Smooth muscle cell (in vitro differentiated cells): ENCODE measurements at regions not wholly inside any gene's neighbourhood (a gene's known extent, or its start where the extent isn't known, plus 50 kb on each side); places are given as distances from the start of the nearest gene placed in this dataset.

ENCODE experiments used
- DNase-seq: peaks from one replicate; lab custom pipeline; 2025; ENCODE audit not compliant: unreplicated experiment; lab: John Stamatoyannopoulos, UW
- H2AFZ ChIP-seq: fragments of 200-600 bp; sonication (generic); 2 replicates; pipeline ENCODE4 v1.6.0; 2016; ENCODE audit warnings: antibody characterized with exemption, low read depth, mild to moderate bottlenecking
- H3F3A ChIP-seq: fragments of 200-600 bp; sonication (generic); 2 replicates; pipeline ENCODE4 v1.6.0; 2017; ENCODE audit warnings: antibody characterized with exemption, low read depth
- H3K27ac ChIP-seq: fragments of 200-600 bp; sonication (generic); 2 replicates; pipeline ENCODE4 v1.5.1; 2016; ENCODE audit warnings: low read depth, mild to moderate bottlenecking
- H3K27me3 ChIP-seq: fragments of 200-600 bp; sonication (generic); 2 replicates; pipeline ENCODE4 v1.6.1; 2016; ENCODE audit warnings: low read depth, mild to moderate bottlenecking
- H3K36me3 ChIP-seq: fragments of 200-600 bp; sonication (generic); 2 replicates; pipeline ENCODE4 v1.5.1; 2016; ENCODE audit warnings: low read depth
- H3K4me1 ChIP-seq: fragments of 200-600 bp; sonication (generic); 2 replicates; pipeline ENCODE4 v1.5.1; 2016; ENCODE audit warnings: low read depth
- H3K4me2 ChIP-seq: fragments of 200-600 bp; sonication (generic); 2 replicates; pipeline ENCODE4 v1.6.0; 2016; ENCODE audit warnings: mild to moderate bottlenecking
- H3K4me3 ChIP-seq: fragments of 200-600 bp; sonication (generic); 2 replicates; pipeline ENCODE4 v1.5.1; 2016; ENCODE audit warnings: mild to moderate bottlenecking
- H3K79me2 ChIP-seq: fragments of 200-600 bp; sonication (generic); 2 replicates; pipeline ENCODE4 v1.6.0; 2016; ENCODE audit warnings: low read depth, mild to moderate bottlenecking
- H3K9ac ChIP-seq: fragments of 200-600 bp; sonication (generic); 2 replicates; pipeline ENCODE4 v1.6.0; 2016; ENCODE audit warnings: low read depth
- H3K9me3 ChIP-seq: fragments of 200-600 bp; sonication (generic); replicated peaks from 2 replicates; pipeline ENCODE4 v1.5.1; 2016; ENCODE audit warnings: low read depth
- H4K20me1 ChIP-seq: fragments of 200-600 bp; sonication (generic); 2 replicates; pipeline ENCODE4 v1.6.0; 2016; ENCODE audit warnings: low read depth
- CTCF ChIP-seq: fragments of 200-600 bp; sonication (generic); IDR thresholded peaks from 2 replicates; pipeline ENCODE4 v1.5.1; 2017; ENCODE audit warnings: borderline replicate concordance, mild to moderate bottlenecking, antibody characterized with exemption; ENCODE audit not compliant: insufficient read depth, poor library complexity, severe bottlenecking
- WGBS: methylation state at CpG from one replicate; pipeline ENCODE4 v1.1.7; 2016; ENCODE audit warnings: low lambda C conversion rate; 5-methylcytosine and 5-hydroxymethylcytosine counted together

GRCh38 chr18:72223733-72224132, 320.4 kb downstream of the CBLN2 start:
- no peak overlapping the region for H3K4me2 ChIP-seq
- H4K20me1 ChIP-seq: no peaks in the 10 kb centered on the region
- no peak overlapping the region for H3K4me3 ChIP-seq
- no peaks in the 10 kb centered on the region for H3K27me3 ChIP-seq
- H3K27ac ChIP-seq: no peak overlapping the region
- no peak for DNase-seq
- no peaks in the 10 kb centered on the region for H3K9me3 ChIP-seq
- H3K4me1 ChIP-seq: no peaks in the 10 kb centered on the region
- H3K36me3 ChIP-seq: no peaks in the 10 kb centered on the region
- H3K79me2 ChIP-seq: no peaks in the 10 kb centered on the region
- no peaks in the 10 kb centered on the region for H3F3A ChIP-seq
- H2AFZ ChIP-seq: no peak overlapping the region
- no peak for TF ChIP-seq CTCF
- 32% methylated on average over 1 of the region's 1 CpG for WGBS
- H3K9ac ChIP-seq: no peak overlapping the region

- H3K36me3 ChIP-seq: no peaks in the 10 kb centered on the region
- WGBS: 95% methylated on average over 44 of the region's 60 CpGs
- H2AFZ ChIP-seq: no peak overlapping the region
- H4K20me1 ChIP-seq: no peaks in the 10 kb centered on the region
- no peak overlapping the region for H3K9ac ChIP-seq
- no peaks in the 10 kb centered on the region for H3K27me3 ChIP-seq
- H3K79me2 ChIP-seq: no peaks in the 10 kb centered on the region
- no peaks in the 10 kb centered on the region for H3K9me3 ChIP-seq
- H3F3A ChIP-seq: no peaks in the 10 kb centered on the region
- no peak overlapping the region for H3K4me2 ChIP-seq
- no peak overlapping the region for H3K27ac ChIP-seq
- no peak for TF ChIP-seq CTCF
- no peak for DNase-seq
- H3K4me1 ChIP-seq: no peaks in the 10 kb centered on the region
- no peak overlapping the region for H3K4me3 ChIP-seq
These were observed 335.0 kb downstream of the CBLN2 start for GRCh38 chr18:72208920-72209676.

- no peaks in the 10 kb centered on the region for H4K20me1 ChIP-seq
- no peak overlapping the region for H3K4me2 ChIP-seq
- WGBS: 79% methylated on average over 6 of the region's 6 CpGs
- no peak overlapping the region for H3K9ac ChIP-seq
- no peak for TF ChIP-seq CTCF
- H3K4me1 ChIP-seq: no peaks in the 10 kb centered on the region
- H3K27me3 ChIP-seq: no peaks in the 10 kb centered on the region
- H3K27ac ChIP-seq: no peak overlapping the region
- H3K9me3 ChIP-seq: no peaks in the 10 kb centered on the region
- no peaks in the 10 kb centered on the region for H3K36me3 ChIP-seq
- H2AFZ ChIP-seq: no peak overlapping the region
- H3K79me2 ChIP-seq: no peaks in the 10 kb centered on the region
- H3K4me3 ChIP-seq: no peak overlapping the region
- DNase-seq: no peak
- no peaks in the 10 kb centered on the region for H3F3A ChIP-seq
These were observed 336.9 kb downstream of the CBLN2 start for GRCh38 chr18:72207280-72207679.

GRCh38 chr18:72206814-72207213, 337.3 kb downstream of the CBLN2 start:
- H3F3A ChIP-seq: no peaks in the 10 kb centered on the region
- H3K4me3 ChIP-seq: no peak overlapping the region
- no peaks in the 10 kb centered on the region for H3K4me1 ChIP-seq
- no peak for TF ChIP-seq CTCF
- no peak overlapping the region for H3K27ac ChIP-seq
- no peaks in the 10 kb centered on the region for H3K36me3 ChIP-seq
- WGBS: 76% methylated on average over 1 of the region's 1 CpG
- H4K20me1 ChIP-seq: no peaks in the 10 kb centered on the region
- no peaks in the 10 kb centered on the region for H3K79me2 ChIP-seq
- no peak overlapping the region for H3K4me2 ChIP-seq
- no peaks in the 10 kb centered on the region for H3K9me3 ChIP-seq
- no peaks in the 10 kb centered on the region for H3K27me3 ChIP-seq
- no peak overlapping the region for H3K9ac ChIP-seq
- no peak overlapping the region for H2AFZ ChIP-seq
- DNase-seq: no peak
